Fibroblast of villous mesenchyme (primary cell): ENCODE measurements at regions not wholly inside any gene's neighbourhood (a gene's known extent, or its start where the extent isn't known, plus 50 kb on each side); places are given as distances from the start of the nearest gene placed in this dataset.

Experiments
- DNase-seq: peaks from one replicate; pipeline ENCODE4 v3.0.0-alpha.2; 2010; ENCODE audit warnings: low read depth
- H3K4me3 ChIP-seq: 2 replicates; pipeline ENCODE4 v1.5.1; 2011; ENCODE audit warnings: low read depth, mild to moderate bottlenecking, low read length
- TF ChIP-seq, protein P1 (sequence below): IDR thresholded peaks from 2 replicates; pipeline ENCODE4 v1.5.1; 2012; ENCODE audit warnings: low read depth, mild to moderate bottlenecking, low read length; ENCODE audit not compliant: insufficient read depth

DNA sequence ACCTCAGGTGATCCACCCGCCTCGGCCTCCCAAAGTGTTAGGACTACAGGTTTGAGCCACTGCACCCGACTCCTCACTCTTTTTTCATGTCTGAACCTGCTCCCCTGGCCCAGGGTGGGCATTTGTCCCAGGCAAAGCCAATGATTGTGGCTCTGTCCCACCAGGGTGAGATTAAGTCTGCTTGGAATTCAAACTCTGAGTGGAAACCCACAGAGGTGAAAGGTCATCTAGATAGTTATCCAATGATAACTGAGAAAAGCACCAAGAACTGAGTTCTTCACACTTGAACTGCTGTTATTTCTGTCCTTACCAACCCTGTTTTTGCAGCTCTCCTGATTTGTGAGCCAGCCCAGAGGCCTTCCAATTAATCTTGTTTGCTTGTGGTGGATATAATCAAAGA lies 62.4 kb upstream of the ACVR1 start:
- peak; percentile 17 for DNase-seq

DNA sequence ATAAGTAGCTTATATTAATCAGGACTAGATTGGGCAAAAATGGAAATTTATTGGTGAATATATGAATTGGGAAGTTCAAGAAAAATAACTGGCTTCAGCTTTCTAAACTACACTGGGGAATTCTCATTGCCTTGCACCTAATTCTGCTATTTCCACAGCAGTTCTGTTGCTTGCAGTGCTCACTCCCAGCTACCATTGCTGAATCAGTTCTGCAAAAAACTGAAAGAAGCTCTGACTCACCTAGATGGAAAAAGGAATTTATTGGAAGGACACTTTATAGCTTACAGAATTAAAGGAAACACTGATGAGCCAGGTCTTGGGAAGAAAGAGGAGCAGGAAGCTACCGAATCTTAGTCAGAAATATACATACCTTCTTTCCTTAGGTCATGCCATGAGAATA lies 60.3 kb upstream of the ACVR1 start:
- H3K4me3 ChIP-seq = no peak overlapping the region
- DNase-seq = no peak
- TF ChIP-seq, protein P1, sequence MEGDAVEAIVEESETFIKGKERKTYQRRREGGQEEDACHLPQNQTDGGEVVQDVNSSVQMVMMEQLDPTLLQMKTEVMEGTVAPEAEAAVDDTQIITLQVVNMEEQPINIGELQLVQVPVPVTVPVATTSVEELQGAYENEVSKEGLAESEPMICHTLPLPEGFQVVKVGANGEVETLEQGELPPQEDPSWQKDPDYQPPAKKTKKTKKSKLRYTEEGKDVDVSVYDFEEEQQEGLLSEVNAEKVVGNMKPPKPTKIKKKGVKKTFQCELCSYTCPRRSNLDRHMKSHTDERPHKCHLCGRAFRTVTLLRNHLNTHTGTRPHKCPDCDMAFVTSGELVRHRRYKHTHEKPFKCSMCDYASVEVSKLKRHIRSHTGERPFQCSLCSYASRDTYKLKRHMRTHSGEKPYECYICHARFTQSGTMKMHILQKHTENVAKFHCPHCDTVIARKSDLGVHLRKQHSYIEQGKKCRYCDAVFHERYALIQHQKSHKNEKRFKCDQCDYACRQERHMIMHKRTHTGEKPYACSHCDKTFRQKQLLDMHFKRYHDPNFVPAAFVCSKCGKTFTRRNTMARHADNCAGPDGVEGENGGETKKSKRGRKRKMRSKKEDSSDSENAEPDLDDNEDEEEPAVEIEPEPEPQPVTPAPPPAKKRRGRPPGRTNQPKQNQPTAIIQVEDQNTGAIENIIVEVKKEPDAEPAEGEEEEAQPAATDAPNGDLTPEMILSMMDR = no peak

More for the DNA sequence above, 62.4 kb upstream of the ACVR1 start:
- TF ChIP-seq, protein P1 = no peak
- H3K4me3 ChIP-seq = no peak overlapping the region

DNA sequence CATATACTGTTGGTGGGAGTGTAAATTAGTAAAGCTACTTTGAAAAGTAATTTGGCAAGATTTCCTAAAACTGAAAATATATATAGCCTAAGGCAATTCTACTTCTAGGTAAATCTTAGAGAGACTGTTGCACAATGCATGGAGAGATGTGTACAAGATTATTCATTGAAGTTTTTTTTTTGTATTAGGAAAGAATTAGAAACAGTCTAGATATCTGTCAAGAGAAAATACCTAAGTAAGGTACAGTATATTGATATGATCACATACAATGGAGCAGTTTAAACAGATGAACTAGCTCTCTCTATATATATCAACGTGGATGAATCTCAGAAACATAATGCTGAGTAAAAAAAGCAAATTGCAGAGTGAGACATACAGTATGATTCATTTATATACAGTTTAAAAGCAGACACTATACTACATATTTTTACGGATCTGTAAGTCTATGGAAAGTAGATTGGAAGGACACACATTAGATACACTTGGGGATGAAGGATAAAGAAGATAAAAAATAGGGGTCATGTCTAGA lies 59.3 kb upstream of the ACVR1 start:
- TF ChIP-seq, protein P1 = no peak
- no peak for DNase-seq
- H3K4me3 ChIP-seq = no peak overlapping the region

DNA sequence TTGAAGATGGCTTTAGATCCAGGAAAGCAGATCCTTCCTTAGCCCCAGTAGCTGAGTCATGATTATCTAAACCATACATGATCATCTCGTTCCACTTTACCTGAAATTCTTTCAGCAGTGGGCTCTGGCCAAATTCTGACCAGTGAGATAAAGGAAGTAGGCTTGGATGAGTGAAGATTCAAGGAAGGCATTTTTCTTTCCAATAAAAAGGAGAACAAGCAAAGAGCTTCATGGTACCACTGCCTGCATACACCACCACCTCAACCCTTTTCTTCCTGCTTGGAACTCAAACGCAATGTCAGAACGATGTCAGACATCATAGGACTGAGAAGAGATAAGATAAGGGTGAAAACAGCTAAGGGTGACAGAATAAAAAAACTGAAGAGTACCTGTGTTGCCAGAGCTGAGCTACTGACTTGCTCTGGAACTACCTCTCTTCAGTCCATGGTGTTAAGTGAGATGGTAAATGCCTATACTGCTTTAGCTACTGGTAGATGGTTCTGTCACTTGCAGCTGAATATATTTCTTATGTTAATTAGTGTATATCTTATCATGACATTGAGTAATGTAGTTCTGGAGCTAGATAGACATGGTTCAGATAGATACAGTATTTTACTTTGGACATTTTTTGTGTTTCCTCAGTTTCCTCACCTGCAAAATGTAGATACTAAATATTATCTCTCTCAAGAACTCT lies 58.7 kb upstream of the ACVR1 start:
- H3K4me3 ChIP-seq = no peak overlapping the region
- TF ChIP-seq, protein P1 = no peak
- DNase-seq = no peak

DNA sequence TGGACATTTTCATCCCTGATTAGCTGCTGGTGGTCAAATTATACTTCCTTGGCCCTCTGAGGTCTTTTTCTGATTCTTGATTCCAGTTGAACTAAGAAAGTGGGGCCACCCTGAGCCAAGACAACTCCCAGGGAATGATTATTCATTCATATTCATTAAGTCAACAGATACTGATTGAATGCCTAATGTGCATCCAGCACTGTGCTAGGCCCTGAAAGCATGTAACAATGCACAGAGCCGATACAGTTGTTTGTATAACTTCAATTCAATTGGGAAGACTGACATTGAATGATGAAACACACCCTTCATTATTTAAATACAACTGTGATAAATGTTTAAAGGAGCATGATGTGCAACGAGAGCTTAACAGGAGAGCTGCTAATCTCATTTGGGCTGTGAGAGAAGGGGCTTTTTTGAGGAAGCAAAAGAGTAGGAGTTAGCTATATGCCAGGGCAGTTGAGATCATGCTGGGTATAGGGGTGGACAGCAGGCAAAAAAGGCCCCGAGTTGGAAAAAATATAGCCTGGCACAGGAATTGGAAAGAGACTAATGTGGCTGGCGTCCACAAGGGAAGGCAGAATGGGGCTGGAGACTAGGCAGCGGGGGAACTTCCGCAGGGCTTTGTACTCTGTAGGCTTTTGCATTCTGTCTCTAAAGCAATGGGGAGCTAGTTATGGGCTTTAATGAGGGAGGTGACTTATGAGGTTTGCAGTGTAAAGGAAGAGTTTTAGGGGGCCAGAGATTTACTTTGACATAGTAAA lies 57.2 kb upstream of the ACVR1 start:
- TF ChIP-seq, protein P1 = no peak
- no peak overlapping the region for H3K4me3 ChIP-seq
- DNase-seq = no peak

DNA sequence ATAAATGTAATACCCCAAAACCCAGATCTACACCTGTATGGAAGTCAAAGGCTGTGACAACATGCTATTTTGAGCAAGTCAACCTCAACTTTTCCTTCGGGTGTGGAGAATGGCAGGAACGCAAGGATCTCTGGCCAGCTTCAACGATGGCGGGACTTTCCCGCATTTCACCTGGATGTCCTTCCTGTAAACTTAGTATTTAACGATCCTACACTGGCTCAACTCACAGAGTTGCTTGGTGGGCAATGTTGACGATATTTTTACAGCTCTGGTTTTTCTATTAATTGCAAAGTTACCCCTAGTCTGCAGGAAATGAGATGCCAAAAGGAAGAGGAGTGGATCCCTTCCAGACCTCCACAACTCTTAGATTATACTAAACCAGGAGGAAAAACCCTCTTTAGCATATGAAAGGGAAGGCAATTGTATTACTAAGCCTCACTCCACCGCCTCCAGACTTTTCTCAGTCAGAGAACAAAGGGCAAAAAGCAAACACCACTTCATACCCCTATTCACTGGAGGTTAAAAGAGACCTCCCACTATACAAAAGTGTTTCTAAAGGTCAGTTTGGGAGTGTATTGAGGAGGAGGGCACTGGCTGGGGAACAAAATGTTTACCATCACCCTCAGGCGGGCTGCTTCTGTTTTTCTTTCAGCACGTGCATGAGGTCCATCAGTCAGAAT lies 56.5 kb upstream of the ACVR1 start:
- no peak overlapping the region for H3K4me3 ChIP-seq
- no peak for DNase-seq
- TF ChIP-seq, protein P1 = no peak
